GM19193 (cell line): ENCODE measurements at regions not wholly inside any gene's neighbourhood (a gene's known extent, or its start where the extent isn't known, plus 50 kb on each side); places are given as distances from the start of the nearest gene placed in this dataset.

ENCODE experiments used
- POLR2A ChIP-seq: IDR thresholded peaks from 4 replicates; pipeline ENCODE4 v1.6.1; 2011; ENCODE audit not compliant: insufficient read depth, insufficient read length; ENCODE audit errors: extremely low read depth

DNA sequence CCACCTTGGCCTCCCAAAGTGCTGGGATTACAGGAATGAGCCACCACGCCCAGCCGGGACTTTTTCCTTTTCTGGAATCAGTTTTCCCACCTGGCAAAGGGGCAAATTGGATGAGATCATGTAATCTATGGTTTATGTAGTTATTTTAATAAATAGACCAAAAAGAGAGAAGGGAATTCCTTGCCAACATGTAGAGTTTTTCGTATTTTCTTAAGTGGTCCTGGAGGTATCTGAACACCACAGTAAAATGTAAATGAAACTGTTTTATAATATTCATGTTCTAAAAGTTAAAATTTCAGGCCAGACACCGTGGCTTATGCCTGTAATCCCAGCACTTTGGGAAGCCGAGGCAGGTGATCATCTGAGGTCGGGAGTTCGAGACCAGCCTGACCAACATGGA, 185.1 kb upstream of the ZNF217 start:
- no peak for TF ChIP-seq POLR2A

DNA sequence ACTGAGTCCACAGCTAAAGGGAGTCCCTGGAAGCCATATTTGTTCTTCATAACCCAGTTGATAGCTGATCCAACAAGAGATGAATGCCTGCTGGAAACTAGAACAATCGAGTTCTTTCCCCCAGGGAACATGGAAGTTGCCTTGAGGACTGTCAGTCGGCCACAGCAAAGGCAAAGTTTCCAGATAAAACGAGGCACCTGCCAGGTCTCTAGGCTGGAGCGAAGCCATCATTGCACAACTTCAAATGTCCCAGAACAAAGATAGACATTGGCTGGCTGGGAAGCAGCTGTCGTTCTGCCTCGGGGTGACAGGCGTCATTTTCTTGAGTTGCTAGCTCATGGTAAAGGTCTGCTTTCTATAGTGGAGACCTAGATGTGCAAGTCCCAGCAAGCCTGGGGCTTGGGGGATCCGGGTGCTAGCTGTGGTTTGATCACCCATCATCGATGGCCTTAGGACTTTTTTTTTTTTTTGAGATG, 184.4 kb upstream of the ZNF217 start:
- no peak for TF ChIP-seq POLR2A

DNA sequence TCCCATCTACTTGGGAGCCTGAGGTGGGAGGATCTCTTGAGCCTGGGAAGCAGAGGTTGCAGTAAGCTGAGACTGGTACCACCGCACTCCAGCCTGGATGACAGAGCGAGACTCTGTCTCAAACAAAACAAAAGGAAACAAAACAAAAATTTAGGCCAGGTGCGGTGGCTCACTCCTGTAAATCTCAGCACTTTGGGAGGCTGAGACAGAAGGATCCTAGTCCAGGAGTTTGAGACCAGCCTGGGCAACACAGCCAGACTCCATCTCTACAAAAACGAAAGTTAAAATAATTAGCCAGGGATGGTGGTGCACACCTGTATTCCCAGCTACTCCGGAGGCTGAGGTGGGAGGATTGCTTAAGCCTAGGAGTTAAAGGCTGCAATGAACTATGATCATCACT, 183.2 kb upstream of the ZNF217 start:
- TF ChIP-seq POLR2A = no peak

DNA sequence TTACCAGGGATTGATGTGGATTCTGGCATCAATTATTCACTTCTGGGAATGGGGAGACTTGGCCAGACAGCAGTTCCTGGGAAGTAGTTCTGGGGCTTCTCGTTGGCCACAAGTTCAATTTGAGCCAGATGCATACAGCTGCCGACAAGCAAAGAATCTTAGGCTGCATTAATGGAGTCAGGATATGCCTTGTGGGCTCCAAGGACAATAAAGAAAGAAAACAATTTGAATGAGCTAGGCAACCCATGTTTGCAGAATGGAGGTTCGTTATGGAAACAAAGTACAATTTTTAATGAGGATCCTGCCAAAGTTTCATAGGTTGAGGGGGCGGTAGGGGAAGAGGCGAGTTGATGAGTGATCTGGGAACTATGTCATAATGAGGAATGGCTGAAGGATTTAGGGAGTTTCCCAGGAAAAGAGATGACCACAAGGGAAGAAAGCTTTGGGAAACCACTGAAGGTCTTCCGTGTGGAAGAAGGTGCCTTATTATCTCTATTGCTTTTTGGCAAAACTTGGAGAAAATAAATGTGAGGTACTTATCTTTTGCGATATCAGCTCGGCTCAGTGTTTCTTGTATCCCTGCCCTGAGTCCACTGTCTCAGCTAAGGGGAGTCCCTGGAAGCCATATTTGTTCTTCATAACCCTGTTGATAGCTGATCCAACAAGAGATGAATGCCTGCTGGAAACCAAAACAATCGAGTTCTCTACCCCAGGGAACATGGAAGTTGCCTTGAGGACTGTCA, 181.0 kb upstream of the ZNF217 start:
- TF ChIP-seq POLR2A = no peak

DNA sequence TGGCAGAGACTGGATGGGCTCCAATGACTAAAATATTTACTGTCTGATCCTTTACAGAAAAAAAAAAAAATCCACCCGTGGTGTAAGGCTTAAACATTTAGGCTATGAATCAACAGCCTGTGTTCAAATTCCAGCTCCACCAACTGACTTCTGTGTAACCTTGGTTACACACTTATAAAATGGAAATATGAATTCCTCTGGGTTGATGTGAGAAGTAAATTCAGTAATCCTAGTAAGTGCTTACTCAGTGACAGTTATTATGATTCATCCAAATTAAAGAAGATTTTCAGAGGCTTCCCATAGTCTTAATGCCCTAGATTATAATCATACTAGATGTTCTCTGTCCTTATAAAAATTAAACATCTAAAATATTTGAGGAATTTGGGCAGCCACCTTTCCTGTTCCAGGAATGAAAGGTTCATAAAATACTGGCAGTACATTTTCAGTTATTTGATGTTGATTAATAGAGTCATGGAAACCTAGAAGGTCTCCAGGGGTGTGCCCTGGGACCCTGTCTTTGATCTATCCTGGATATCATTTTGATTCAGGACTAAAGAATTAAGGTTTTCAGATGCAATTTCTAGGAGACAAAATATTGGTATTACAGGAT, 180.3 kb upstream of the ZNF217 start:
- TF ChIP-seq POLR2A = no peak

DNA sequence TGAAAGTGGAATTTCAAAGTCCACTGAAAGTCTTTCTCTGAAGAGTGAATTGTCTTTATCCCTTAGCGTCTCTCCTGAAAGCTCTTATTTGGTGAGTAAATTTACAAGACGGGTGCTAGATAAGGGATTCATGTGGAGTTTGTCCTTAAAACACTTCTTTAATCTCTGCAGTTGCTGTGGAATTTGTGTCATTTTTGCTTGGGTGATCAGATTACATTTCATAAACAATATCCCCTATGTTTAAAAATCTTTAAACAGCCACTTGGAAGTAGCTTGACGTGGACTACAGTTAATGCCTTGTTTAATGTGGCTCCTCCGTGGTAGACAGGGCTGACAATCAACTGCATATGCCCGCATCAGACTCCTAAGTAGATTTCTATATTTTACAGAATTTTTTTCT, 175.4 kb upstream of the ZNF217 start:
- no peak for TF ChIP-seq POLR2A

DNA sequence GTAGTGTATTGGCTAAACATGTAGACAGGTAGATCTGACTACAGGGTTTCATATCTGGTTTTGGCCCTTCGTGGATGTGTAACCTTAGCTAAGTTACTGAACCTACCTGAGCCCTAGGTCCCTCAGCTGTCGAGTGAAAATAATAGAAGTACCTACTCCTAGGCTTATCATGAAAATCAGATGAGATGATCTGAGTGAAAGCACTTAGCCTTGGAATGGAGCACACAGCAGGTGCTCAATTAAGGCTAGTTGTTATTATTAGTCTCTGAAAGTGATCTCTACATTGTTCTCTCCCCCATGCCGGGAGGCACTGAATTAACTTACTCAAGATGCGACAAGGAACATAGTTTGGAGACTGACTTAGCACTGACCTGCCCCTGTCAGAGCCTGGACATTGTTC, 174.7 kb upstream of the ZNF217 start:
- TF ChIP-seq POLR2A = no peak

DNA sequence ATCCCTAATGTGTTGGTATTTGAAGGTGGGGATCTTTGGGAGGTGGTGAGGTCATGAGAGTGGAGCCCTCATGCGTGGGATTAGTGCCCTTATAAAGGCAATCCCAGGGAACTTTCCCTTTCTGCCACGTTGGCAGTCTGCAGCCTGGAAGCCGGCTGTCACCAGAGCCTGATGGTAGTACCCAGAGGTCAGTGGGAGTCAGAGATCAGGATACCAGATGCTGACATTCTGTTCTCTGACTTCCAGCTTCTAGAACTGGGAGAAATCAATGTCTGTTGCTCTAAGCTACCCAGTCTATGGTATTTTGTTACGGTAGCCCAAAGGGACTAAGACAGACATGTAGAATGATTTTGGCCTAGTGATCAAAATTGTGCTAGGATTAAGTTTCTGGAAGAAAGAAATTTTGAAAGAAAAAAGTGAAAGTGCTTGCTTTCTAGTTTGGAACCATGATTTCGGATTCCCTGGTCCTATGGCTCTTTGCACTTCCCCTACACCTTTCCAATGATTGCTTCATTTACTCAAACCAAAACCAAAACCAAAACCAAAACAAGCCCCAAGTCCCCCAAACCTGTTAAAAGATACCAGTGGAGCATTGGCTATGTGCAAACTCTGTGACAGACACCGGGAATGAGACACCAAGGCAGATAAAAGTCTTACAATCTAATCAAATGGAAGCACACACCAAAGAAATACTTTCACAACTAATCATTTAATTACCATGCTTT, 173.7 kb upstream of the ZNF217 start:
- no peak for TF ChIP-seq POLR2A

DNA sequence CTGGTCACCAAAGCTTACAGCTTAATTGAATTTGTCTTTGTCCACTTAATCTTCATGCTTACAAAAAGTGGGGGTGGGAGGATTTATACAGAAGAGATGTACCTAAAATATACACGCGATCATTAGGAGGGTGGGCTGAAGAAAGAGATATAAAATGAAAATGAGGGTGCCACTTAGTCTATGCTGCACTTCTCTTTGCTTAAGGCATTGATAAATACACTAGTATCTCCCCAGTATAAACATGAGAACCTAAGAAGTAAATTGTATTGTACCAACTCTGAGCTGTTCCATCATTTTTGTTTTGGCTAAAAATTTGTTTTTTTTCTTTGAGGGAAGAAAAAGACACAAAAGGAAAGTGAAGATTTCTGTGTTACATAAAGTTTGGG, 170.8 kb upstream of the ZNF217 start:
- no peak for TF ChIP-seq POLR2A

DNA sequence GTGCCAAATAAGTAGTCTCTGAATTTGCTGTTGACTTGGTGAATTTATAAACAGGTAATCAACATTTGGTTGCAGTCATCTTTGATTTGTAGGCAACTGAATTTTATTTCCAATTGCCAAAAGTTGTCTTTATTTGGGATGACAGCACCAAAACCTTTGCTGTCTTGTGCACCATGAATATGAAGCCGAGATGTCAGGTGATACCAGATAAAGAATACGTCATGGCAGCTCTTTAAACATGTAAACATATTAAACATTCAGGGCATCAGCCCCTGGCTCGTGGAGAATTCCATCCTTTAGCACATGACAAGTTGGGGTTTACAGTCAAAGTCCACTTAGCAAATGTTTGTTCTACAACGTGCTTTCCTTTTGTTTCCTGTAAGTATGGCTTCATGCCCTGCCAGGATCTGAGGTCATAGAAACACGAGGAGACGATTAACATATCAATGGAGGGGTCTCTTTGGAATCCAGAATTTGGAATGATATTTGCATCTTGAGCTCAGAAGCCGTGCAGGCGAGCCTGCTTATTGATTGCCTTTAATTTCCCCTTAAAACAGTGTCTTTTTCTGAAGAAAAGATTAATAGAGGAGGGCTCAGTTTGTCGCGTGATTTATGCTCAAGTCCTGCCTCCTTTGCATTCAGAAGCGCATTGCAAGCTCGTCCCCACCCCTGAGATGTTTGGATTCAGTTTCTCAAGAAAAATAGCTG, 170.2 kb upstream of the ZNF217 start:
- TF ChIP-seq POLR2A = no peak

DNA sequence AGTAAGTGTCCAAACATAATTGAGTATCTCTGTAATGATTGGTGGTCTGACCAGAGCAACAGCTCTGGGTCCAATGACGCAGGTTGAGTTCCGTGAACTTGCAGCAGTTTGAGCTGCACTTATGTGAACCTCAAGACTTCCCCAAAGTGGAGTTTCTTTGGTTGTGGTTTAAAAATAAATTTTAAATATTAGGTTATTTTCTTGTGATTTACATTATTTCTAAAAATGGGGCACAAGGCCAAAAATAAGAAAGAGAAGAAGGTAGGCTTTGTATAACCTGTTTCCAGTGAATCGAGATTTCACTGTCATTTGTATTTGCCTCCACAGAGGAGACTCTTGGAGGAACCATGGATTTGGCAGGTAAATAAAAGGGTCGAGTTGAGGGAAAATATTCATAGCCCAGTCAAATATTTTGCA, 166.4 kb upstream of the ZNF217 start:
- no peak for TF ChIP-seq POLR2A

DNA sequence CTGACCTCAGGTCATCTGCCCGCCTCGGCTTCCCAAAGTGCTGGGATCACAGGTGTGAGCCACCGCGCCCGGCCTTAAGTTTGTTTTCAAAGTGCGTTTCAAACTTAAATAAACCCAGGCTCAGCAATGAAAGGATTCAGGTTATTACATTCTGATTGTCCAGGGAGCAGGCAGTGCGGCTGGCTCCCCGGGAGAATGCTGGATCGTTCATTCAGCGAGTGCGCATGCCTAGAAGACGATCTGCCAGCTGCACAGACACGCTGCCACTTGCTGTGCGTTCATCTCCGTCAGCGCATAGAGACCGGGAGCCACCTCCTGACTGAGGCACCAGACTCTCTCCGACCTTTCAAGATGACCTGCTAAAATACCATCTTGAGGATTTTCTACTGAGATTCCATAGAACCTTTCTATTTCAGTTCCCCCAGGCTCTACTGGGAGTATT, 163.9 kb upstream of the ZNF217 start:
- no peak for TF ChIP-seq POLR2A

DNA sequence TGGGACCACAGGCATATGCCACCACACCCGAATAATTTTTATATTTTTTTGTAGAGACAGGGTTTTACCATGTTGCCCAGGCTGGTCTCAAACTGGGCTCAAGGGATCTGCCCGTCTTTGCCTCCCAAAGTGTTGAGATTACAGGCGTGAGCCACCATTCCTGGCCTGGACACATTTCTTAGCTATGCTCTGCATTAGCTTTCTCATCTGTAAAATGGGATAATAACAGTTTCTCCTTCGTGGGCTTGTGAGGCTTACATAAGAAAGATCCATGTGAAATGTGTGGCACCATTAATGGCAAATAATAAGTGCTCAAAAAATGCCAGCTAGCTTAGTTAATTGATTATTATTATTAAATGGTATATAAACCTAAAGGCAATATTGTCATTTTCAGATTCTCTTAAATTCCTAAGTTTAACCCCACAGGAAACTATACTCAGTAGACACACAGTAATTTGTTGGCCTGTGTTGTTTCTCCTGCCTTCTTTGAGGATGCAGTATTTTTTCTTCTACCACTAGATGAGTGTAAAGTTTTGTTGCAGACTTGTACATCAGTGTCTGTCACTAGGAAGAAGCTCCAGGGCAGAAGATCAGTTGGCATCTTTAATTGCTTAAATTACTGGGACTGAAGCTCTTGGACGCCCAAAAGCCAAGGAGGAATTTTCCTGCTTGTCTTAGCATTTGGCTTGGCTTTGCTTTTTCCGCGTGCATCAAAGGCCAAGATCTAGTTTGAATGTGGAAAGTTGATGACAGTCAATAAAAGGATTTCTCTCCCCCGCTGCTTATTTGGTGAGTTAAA, 162.3 kb upstream of the ZNF217 start:
- TF ChIP-seq POLR2A = no peak

DNA sequence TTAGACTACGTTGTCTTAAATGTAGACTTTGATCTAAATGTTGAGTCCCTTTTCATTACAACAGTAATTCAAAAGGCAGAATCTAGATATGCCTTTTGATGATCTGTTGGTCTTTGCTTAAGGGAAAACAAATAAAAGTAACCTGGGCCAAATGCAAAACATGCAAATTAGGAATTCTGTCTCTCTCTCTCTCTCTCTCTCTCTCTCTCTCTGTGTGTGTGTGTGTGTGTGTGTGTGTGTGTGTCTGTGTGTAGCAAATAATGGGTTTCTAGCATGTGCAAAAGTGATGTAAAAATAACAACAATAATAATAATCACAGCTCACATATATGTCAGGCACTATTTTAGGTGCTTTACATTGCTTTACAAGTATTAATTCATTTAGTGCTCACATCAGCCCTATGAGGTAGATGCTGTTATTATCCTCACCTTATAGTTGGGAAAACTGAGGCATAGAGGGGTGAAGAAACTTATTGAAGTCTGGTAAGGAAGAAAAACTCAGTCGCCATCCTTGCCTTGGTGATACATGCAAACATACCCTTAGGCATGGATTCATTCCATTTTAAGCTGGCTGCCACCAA, 160.3 kb upstream of the ZNF217 start:
- TF ChIP-seq POLR2A = no peak
